CD4-positive, alpha-beta T cell treated with Interleukin-4 for 1 hour (primary cell): ENCODE measurements at regions not wholly inside any gene's neighbourhood (a gene's known extent, or its start where the extent isn't known, plus 50 kb on each side); places are given as distances from the start of the nearest gene placed in this dataset.
"Not testable (repeated sequence)": the region's sequence is repeated elsewhere in the genome, so short reads cannot be mapped to it uniquely, and the experiment has no call there.

ENCODE experiments used
- DNase-seq, 2 donors: peaks; one replicate each; pipeline ENCODE4 v3.0.0-alpha.2; 2020 to 2022

DNA sequence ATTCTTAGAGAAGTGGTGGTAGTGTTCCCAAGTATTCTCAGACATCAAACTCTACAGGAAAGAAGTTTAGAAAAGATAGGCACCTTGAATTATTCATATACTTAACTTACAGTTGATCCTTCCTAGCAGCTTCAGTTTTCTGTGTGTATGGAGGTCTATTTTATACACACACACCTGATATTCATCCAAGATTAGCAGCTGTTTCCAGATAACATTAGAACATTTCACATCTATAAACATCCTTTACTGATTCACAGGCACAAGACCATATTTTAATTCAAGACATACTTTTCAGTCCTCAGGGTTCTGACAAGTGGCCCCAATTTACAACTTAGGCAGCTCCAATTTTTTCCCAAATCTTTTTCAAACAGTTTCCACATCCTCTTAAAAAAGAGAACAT, 287.8 kb upstream of the USP25 start:
- DNase-seq, result no peak

DNA sequence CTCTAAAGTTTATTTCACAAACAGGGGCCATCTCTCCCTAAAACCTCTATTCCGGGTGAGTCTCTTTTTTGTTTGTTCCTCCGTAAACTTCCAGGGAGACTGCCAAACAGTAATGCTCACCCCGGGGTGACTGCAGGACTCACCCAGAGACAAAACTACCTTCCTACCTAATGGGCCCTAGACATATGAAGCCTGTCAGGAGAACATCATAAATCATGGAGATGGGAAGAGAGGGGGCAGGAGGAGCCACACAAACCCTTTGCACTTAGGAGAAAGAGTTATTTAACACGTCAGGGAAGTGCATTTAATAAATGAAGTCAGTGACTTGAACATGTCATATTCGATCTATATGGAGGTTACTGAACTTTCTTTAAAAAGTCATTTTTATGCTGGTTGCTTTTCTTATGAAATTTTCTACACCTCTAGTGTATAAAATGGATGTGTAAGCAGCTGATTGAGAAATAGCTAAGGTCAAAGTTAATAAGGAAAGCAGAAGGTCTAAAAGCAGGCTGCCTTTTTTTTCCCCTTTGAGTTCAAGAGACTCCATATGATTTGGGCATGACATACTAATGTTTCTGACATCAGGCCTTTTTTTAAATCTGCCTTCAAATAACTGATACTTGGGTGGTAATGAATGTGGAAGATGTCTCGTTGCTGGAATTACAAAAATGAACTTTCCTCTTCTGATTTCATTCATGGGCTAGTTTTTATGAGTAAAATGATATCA, 286.9 kb upstream of the USP25 start:
- DNase-seq, result no peak

DNA sequence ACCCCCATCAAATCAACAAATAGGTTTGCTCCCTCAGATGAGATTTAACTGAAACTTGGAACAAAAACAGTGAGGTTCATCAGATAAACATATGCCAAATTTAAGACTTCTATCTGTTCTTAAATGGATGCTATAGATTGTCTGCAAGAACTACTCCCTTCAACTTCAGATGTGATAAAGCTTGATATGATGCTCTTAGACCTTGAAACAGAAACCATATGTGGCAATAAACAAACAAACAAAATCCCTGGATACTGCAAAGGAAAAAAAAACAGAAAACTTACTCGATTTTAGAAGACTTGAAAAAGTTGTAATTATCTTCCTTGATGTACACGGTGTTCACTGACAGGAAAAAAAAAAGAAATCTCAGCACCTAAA, 286.1 kb upstream of the USP25 start:
- no peak for DNase-seq

DNA sequence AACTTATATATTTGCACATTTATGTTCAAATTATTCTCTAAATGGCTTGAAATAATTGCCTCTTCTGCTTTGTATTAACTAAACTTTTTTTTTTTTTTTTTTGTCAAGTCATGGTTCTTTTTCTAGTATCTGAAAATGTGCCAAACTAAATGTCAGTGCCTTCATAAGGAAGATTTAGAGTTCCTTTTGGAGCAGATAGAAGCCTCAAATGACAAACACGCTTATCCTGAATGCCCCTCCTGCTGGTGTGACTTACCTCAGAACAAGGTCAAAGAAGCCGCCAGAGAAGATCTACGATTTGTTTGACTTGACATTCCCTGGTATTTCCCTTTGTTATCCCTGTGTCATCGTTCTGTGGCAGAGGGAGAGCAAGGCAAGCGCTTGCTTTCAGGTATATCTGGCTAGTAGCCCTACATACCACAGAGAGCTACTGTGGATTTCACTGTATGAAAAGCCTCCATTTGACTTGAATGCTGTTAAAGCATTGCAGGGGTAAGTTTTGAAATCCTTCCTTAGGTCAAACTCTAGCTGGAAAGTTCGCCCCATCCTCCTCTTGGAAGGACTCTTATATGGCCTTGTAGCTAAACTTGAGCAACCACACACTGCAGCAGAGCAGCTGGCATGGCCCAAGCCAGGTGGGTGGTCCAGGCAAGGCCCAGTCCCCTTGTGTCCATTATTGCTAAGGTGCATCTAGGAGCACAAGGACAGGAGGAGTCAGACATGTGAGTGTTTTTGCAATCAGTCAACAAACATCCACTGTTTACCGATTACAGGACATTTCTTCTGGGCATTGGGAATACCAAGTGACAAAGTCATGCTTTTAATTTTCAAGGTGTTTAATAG, 285.4 kb upstream of the USP25 start:
- no peak for DNase-seq

DNA sequence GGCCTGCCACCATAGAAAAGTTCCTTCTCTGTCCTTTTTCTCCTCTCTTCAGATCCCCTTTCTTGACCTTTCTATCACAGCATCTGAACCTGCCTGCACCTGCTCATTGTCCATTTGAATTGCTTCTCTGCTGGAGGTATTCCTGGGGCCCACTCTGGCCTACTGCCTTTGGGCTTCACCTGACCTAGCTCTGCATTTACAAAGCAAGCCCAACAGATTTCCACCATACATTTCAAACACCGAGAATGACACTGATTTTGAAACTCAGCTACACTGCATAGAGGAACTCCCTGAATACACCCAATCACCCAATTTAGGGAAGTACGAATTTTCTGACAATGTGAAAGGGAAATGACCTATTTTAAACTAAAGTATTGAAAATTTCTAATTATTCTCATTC, 284.5 kb upstream of the USP25 start:
- DNase-seq, result peak in 1 of 2 donors; percentile 4

DNA sequence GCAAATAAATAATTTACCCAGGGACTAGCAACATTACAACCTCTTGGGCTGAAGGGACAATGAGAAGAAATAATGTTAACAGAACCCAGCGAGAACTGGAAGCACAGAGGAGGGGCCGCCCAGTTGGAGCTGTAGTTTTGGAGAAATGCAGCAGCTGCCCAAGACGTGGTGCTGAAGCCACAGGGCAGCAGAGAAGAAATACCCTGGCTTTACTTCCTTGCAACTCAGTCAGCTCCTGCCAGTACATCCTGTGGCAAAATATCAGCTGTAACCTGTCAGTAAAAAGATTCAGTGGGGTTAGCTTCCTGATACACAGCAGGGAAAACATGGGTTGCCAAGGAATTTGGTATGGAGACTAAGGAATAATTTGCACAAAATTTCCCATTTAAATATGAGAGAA, 283.6 kb upstream of the USP25 start:
- no peak for DNase-seq

DNA sequence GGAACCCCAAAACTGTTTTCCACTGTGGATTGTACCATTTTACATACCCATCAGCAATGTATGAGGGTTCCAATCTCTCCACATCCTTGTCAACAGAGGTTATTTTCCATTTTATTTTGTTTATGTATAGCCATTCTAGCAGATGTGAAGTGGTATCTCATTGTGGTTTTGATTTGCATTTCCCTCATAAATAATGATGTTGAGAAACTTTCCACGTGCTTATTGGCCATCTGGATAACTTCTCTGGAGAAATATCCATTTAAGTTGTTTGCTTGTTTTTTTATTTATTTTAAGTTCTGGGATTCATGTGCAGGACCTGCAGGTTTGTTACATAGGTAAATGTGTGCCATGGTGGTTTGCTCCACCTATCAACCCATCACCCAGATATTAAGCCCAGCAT, 280.2 kb upstream of the USP25 start:
- no peak for DNase-seq

DNA sequence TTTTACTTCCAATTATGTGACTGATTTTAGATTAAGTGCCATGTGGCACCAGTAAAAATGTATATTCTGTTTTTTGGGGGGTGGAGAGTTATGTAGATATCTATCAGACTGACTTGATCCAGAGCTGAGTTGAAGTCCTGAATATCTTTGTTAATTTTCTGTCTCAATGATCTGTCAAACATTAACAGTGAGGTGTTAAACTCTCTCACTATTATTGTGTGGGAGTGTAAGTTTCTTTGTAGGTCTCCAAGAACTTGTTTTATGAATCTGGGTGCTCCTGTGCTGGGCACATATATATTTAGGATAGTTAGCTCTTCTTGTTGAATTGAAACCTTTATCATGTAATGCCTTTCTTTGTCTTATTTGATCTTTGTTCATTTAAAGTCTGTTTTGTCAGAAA, 276.5 kb upstream of the USP25 start:
- no peak for DNase-seq

DNA sequence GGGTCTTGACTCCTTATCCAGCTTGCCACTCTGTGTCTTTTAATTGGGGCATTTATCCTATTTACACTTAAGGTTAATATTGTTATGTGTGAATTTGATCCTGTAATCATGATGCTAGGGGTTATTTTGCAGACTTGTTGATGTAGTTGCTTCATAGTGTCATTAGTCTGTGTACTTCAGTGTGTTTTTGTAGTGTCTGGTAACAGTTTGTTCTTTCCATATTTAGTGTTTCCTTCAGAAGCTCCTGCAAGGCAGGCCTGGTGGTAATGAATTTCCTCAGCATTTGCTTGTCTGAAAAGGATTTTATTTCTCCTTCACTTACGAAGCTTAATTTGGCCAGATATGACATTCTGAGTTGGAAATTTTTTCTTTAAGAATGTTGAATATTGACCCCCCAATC, 276.0 kb upstream of the USP25 start:
- DNase-seq, result not testable (repeated sequence)

DNA sequence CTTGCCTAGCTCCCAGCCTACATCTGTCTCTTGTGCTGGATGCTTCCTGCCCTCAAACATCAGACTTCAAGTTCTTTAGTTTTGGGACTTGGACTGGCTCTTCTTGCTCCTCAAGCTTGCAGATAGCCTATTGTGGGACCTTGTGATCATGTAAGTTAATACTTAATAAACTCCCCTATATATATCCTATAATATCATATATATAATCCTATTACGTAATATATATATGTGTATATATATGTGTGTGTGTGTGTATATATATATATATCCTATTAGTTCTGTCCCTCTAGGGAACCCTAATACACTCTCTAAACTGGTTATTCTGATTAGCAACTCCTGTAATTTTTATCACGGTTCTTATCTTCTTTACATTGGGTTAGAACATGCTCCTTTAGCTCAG, 274.9 kb upstream of the USP25 start:
- not testable (repeated sequence) for DNase-seq

DNA sequence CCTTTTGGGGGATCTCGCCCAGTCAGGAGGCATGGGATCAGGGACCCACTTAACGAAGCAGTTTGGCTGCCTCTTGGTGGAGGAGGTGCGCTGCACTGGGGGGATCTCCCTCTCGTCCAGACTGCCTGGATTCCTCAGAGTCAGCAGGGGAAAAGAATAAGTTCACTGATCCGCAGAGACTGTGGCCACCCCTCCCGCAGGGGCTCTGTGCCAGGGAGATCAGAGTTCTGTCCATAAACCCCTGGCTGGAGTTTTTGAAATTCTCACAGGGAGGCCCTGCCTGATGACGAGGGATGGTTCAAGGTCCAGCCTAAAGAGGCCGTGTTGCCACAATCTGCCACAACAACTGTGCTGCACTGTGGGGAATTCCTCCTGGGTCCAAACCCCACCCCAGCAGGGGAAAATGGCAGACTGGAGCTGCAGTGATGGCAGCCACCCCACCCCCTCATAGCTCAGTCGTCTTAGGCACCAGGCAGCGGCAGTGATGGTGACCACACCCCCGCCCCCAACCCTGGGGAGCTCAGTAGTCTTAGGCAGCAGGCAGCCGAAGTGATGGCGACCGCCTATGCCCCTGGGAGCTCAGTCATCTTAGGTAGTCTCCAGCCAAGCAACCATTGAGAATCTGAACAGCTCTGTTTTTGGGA, 273.8 kb upstream of the USP25 start:
- DNase-seq, result no peak

DNA sequence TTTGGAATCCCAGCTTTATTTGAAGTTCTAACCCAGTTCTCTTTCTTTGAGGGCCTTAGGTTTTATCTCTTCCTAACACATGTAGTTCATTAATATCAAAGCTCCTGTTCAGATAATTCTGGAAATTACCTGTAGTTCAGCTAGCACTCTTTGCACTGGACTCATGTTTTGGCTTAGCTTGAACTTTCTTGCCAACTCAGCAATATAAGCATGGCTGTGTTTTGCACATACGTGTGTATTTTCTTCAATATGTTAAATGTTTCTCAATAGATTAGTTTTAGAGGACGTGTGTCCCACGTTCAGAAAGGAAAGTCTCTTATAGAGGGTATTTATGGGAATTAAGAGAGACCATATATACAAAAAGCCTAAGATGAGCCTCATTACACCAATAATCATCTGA, 271.8 kb upstream of the USP25 start:
- DNase-seq, result no peak

DNA sequence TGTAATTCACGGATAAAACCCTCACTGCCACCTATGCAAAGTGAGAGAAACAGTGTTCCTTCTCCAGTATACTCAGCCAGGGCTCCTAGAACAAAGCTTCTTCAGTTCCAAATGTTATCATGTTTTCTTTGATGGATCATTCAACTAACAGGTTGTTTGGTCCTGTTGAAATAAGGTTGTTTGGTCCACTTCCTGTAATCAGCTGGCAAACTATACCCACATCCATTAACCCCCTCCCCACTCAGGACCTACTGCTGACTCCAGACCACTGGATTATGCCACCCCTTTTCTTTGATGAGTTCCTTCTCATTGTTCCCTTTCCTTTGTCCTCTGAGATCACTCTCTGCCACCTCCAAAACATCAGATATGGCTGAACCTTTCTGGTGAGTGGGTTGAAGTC, 267.7 kb upstream of the USP25 start:
- DNase-seq, result no peak

DNA sequence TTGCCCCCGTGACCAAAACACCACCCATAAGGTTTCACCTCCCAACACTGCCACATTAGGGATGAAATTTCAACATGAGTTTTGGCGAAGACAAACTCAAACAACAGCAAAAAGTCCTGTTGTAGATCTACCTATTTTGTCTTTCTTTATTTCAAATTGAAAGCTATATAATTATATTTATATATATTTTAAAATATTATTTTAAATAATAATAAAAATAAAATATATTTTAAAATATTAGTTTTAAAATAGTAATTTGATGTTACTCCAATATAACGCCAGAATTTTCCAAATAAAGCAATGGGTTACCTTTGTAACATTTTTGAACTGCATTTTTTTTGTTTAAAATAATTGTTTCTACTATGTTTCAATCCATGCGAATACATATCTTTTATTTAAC, 263.5 kb upstream of the USP25 start:
- DNase-seq, result no peak

DNA sequence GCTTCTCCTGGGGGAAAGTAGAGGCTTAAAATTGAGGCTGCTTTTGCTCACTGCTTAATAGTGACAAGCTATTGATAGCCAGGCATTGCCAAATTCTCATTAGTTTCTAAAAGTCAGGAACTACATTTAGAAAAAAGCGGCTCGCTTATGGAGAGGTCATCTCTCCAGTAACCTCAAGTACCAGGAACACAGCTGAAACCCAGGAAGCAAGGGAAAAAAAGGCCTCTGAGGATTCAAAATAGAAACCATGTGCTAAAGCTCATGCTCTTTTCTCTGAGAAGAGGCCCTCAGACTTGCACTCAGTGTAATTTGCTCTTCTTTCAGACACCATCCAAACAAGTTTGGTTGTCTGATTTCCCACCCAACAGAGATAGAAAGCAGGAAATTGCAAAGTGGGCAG, 261.4 kb upstream of the USP25 start:
- no peak for DNase-seq

DNA sequence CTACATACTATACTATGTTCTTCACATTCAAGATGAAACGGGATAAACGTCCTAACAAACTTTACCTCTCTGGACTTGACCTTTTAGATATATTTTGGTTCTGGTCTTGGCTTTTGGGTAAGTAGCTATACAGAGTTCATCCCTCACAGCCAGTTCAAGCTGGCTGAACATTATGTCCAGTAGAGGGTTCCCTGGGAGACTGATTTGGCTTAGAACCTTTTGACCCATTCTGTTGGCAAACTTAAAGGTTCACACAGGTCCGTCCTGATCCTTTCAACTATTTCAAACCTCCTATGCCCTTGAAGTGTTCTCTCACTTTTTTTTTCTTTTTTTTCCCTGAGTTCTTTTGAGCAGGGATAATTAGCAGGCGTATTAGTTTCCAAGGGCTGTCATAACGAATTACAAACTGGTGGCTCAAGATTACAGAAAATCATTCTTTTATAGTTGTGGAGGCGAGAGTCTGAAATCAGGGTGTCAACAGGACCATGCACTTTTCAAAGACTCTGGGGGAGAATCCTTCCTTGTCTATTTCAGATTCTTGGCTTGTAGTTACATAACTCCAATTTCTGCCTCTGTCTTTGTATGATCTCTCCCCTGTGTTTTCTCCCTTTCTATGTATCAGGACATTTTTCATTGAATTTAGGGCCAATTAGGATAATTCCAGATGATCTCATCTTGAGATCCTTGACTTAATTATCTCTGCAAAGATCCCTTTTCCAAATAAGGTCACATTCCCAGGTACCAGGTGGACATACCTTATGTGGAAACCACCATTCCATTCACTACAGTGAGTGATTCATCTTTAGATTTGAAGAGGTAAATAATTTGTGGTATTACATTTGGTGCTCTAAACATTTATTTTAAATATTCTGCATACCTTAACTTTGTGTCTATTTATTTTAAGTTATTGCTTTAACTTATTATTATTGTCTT, 257.4 kb upstream of the USP25 start:
- no peak for DNase-seq

DNA sequence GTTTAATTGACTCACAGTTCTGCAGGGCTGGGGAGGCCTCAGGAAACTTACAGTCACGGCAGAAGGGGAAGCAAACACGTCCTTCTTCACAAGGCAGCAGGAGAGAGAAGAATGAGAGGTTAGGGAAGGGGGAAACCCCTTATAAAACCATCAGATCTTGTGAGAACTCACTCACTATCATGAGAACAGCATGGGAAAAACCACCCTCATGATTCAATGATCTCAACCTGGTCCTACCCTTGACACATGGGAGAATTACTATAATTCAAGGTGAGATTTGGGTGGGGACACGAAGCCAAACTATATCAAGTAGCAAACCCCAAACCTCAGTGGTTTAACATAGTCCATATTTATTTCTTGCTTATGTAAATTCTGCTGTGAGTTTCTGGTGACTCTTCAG, 252.0 kb upstream of the USP25 start:
- not testable (repeated sequence) for DNase-seq

DNA sequence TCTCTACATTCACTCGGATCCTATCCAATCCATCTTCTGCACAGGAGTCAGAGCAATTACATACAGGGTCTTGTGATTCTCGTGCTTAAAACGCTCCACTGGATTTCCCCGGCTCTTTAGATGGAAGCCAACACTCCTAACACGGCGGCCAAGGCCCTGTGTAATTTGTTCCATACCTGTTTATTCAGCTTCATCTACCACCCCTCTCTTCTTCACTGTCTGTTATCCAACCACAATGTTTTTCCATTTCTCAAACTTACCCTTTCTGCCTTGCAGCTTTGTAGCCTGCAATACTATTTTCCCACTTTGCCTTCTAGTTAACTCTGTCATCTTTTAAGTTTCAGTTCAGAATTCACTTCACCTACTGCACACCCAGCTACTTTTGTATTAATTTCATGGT, 249.6 kb upstream of the USP25 start:
- no peak for DNase-seq

DNA sequence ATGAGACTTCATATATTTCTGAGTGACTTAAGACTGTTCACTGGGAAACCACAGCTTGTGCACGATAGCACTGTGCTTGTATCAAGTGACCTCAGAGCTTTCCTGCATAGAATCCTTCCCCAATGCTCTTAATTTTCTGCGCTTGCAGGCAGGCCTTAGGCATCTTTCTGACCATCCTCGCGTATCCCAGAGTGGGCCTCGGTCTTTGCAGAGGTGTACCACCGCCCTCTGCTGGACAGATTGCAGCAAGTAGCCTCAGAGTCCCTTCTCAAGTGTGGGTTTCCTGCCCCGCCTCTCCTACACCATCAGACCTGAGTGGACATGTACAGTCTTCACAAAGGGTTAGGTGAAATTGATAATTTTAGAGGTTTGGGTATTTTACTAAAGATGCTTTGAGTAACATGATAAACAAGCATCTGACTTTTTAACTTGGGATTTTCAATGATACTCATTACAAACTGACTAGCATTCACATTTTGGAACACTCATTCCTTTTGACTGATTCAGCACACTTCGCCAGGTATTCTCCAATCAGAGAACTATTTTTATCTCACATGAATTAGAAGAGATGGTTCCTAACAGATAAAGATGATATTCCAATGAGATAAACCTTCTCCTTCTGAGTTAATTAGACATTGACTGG, 246.5 kb upstream of the USP25 start:
- peak; percentile 77 to 82 for DNase-seq

DNA sequence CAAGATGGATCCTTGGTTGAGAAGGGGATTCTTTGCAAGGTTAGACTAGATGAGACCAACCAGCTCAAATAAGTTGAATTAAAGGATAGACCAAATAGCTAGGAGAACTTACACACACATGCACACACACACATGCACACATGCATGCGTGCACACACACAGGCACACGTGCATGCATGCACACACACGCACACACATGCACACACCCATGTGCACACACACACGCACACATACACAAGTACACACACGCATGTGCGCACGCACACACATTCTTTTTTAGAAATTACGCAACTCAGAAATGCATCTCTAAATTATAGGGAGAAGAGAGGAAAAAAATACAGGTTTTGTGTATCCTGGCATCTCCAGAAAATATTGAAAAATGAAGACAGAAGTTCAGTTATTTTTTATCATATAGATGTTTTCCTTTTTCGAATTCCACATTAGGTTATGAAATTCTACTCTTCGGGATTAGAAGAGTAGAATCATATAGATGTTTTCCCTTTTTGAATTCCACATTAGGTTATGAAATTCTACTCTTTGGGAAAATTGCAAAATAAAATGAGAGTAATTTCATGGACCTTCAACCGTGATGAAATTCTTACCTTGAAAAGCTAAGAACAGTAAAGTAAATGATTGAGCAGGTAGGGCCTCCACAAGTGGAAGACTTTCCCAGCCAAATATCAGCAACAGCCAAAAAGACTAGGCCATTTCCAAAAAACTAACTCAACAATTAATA, 243.2 kb upstream of the USP25 start:
- no peak for DNase-seq

DNA sequence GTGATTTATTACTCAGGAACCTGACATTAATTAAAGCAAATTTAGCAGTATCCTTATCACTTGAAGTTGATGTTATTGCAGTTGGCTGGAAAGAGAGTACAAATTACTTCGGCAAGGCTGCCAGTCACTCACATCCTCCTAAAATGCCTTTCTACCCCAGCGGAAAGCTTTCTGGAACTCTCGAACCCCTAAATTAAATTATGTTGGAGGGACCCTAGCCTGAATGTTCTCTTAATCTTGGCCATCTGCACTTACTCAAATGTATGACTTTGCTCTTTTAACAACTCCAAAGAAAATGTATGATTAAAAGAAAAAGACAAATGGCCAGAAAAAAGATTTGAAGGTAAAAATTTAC, 242.6 kb upstream of the USP25 start:
- no peak for DNase-seq

DNA sequence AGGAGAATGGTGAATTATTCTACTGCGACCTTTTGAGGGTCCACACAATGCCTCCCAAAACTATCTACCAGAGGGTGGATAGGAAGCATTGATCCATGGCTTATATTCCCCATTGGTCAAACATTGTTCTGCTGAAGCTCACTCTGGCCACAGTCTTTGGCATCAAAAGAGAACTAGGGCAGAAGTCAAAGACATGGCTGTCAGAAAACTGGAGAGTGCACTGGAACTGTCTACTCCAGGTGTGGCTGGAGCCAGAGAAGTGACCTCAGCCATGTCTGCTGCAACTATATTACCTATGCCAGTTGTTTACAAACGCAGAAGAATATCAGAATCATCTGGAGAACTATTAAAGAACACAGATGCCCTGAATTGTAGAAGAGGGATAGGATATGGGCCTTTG, 238.7 kb upstream of the USP25 start:
- DNase-seq, result no peak
